EL (cell line): ENCODE measurements at regions not wholly inside any gene's neighbourhood (a gene's known extent, or its start where the extent isn't known, plus 50 kb on each side); places are given as distances from the start of the nearest gene placed in this dataset.

Experiments used
- DNase-seq: peaks from one replicate; pipeline ENCODE4 v3.0.0-alpha.2; 2016

GRCh38 chr5:93682471-93683404, 58.7 kb downstream of the POU5F2 start:
- peak; percentile 64 for DNase-seq

GRCh38 chr5:93681432-93681831, 60.0 kb downstream of the POU5F2 start:
- DNase-seq = no peak

- DNase-seq = peak; percentile 95
Measured at GRCh38 chr5:93677359-93677891, 64.0 kb downstream of the POU5F2 start.

- DNase-seq = no peak
Measured at GRCh38 chr5:93676704-93677103, 64.7 kb downstream of the POU5F2 start.

- no peak for DNase-seq
Measured at GRCh38 chr5:93675460-93676450, 65.6 kb downstream of the POU5F2 start.

GRCh38 chr5:93674866-93675459, 66.4 kb downstream of the POU5F2 start:
- DNase-seq = no peak

GRCh38 chr5:93674138-93674537, 67.3 kb downstream of the POU5F2 start:
- peak; percentile 14 for DNase-seq

- no peak for DNase-seq
Measured at GRCh38 chr5:93673316-93673954, 68.0 kb downstream of the POU5F2 start.

GRCh38 chr5:93665648-93666047, 75.8 kb downstream of the POU5F2 start:
- no peak for DNase-seq

GRCh38 chr5:93660677-93661076, 77.7 kb downstream of the NR2F1 start:
- no peak for DNase-seq

GRCh38 chr5:93658044-93658443, 75.0 kb downstream of the NR2F1 start:
- DNase-seq = peak; percentile 45

- DNase-seq = no peak
Measured at GRCh38 chr5:93654676-93655075, 71.7 kb downstream of the NR2F1 start.

GRCh38 chr5:93653716-93654115, 70.7 kb downstream of the NR2F1 start:
- DNase-seq = no peak

GRCh38 chr5:93649234-93649900, 66.3 kb downstream of the NR2F1 start:
- DNase-seq = no peak

GRCh38 chr5:93644760-93645159, 61.7 kb downstream of the NR2F1 start:
- DNase-seq = no peak
